OCI-LY3 (cell line): ENCODE measurements at regions not wholly inside any gene's neighbourhood (a gene's known extent, or its start where the extent isn't known, plus 50 kb on each side); places are given as distances from the start of the nearest gene placed in this dataset.

Source experiments
- EZH2phosphoT487 ChIP-seq: fragments of 200-600 bp; shearing (Covaris generic); IDR thresholded peaks from 2 replicates; pipeline ENCODE4 v1.6.1; 2018; ENCODE audit warnings: antibody characterized with exemption, mixed run types, low read depth
- TF ChIP-seq, protein P1 (sequence below): fragments of 200-600, 300-600 bp; sonication (generic); IDR thresholded peaks from 2 replicates; pipeline ENCODE4 v1.5.1; 2014; ENCODE audit warnings: antibody characterized with exemption, low read length, low read depth

DNA sequence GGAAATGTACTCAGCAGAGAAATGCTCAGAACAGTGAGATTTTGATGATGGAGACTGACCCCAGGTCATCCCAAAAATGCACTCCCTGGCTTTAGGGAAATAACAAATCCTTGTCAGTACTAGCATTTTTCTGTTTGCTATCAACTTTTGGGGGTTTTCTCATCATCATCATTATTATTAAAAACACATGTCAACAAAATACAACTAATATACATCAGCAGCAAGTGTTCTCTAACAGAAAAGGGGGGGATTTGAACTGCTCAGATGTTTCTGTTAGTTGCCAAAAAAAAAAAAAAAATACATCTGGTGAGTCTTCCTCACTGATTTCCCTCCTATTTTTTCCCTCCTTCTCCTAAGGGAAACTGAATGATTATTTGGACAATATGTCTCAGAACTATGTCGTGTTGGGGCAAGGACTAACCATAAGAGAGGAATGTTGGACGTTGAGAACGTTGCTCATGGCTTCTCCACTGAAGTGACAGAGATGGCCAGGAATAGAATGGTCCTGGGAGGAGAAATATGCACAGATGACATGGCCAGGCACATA lies 230.0 kb upstream of the MCTP2 start:
- TF ChIP-seq, protein P1, sequence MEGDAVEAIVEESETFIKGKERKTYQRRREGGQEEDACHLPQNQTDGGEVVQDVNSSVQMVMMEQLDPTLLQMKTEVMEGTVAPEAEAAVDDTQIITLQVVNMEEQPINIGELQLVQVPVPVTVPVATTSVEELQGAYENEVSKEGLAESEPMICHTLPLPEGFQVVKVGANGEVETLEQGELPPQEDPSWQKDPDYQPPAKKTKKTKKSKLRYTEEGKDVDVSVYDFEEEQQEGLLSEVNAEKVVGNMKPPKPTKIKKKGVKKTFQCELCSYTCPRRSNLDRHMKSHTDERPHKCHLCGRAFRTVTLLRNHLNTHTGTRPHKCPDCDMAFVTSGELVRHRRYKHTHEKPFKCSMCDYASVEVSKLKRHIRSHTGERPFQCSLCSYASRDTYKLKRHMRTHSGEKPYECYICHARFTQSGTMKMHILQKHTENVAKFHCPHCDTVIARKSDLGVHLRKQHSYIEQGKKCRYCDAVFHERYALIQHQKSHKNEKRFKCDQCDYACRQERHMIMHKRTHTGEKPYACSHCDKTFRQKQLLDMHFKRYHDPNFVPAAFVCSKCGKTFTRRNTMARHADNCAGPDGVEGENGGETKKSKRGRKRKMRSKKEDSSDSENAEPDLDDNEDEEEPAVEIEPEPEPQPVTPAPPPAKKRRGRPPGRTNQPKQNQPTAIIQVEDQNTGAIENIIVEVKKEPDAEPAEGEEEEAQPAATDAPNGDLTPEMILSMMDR: no peak
- TF ChIP-seq EZH2phosphoT487: no peak
